Adrenal gland (tissue), 9 donors: ENCODE measurements at regions not wholly inside any gene's neighbourhood (a gene's known extent, or its start where the extent isn't known, plus 50 kb on each side); places are given as distances from the start of the nearest gene placed in this dataset.

Source experiments
- DNase-seq, 7 donors: peaks; one replicate each; pipeline ENCODE4 v3.0.0-alpha.2; 2019 to 2020
- H3K27ac ChIP-seq, 5 donors: fragments of 200-600 bp; sonication (generic) in 4 of 5; 1 replicate in 3 of 5; 2 replicates in 2 of 5; pipeline versions ENCODE4 v1.5.1 to v1.8.0; 2016 to 2020; ENCODE audit warnings: mild to moderate bottlenecking in 1 of 5
- H3K27me3 ChIP-seq: fragments of 200-600 bp; 2 replicates; pipeline ENCODE4 v1.8.0; 2021
- H3K36me3 ChIP-seq, 2 donors: fragments of 200-600 bp; replicated peaks in 1 of 2; 1 replicate in 1 of 2; 2 replicates in 1 of 2; pipeline versions ENCODE4 v1.5.1 to v1.8.0; 2018 to 2022
- H3K4me1 ChIP-seq, 2 donors: fragments of 200-600 bp; replicated peaks in 1 of 2; 1 replicate in 1 of 2; 2 replicates in 1 of 2; pipeline versions ENCODE4 v1.5.1 to v1.8.0; 2018 to 2021
- H3K4me3 ChIP-seq, 4 donors: fragments of 200-600 bp; sonication (generic) in 3 of 4; one replicate each; pipeline ENCODE4 v1.5.1; 2016 to 2018
- H3K9me3 ChIP-seq, 3 donors: fragments of 200-600 bp; sonication (generic) in 1 of 3; replicated peaks in 1 of 3; 1 replicate in 2 of 3; 2 replicates in 1 of 3; pipeline versions ENCODE4 v1.5.1 to v1.8.0; 2016 to 2021
- POLR2A ChIP-seq, 2 donors: fragments of 450-650 bp; IDR thresholded peaks; one replicate each; pipeline ENCODE4 v1.6.1; 2017; ENCODE audit warnings: antibody characterized with exemption in 2 of 2, mild to moderate bottlenecking in 2 of 2, moderate library complexity in 1 of 2
- WGBS, 4 donors: extraction: QIAGEN DNeasy Blood & Tissue Kit in 2 of 4; methylation state at CpG; one replicate each; pipeline versions ENCODE4 v1.1.5 to v1.1.7; 2013 to 2017; 5-methylcytosine and 5-hydroxymethylcytosine counted together
- intact Hi-C, 2 donors: fragments of 100-400 bp; cut with DNase I; formaldehyde crosslinking; loops; one replicate each; pipeline versions ENCODE4 v1.14.1 to v1.15.0; 2022 to 2023
- TF ChIP-seq, protein P1 (sequence below), 6 experiments: fragments of 450-650 bp in 4 of 6; fragments of 200-600 bp in 2 of 6; sonication (generic) in 1 of 6; IDR thresholded peaks; 1 replicate in 5 of 6; 2 replicates in 1 of 6; pipeline versions ENCODE4 v1.5.1 to v1.8.0; 2016 to 2021; ENCODE audit warnings: antibody characterized with exemption in 6 of 6, mild to moderate bottlenecking in 2 of 6, moderate library complexity in 1 of 6
- donor health status: healthy with polysubstance abuse.
- donor health status: Bipolar disorder and iron deficiency.
- donor health status: DM: yes; HTN: yes; CAD: no.
- donor health status: DM: no; HTN: no; CAD: no.
- donor health status: DM: no; HTN: no; CAD: no.

DNA sequence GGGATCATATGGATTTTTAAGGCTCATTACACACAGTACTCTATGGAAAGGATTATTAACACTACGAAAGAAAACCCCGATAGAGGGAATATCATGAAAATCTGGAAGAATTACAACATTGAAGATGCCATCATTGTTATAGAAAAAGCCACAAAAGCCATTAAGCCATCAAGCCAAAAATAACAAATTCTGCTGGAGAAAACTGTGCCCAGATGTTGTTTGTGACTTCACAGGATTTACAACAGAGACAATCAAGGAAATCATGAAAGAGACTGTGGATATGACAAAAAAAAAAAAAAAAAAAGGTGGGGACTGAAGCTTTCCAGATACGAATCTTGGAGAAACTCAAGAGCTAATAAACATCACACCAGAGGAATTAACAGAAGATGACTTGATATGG, 433.8 kb upstream of the CDH6 start:
- intact Hi-C loops = no loop called here
- H3K4me1 ChIP-seq = no peaks in the 10 kb centered on the region
- H3K4me3 ChIP-seq = no peak overlapping the region
- TF ChIP-seq POLR2A (IDR thresholded peaks at IDR 0.05) = no peak
- TF ChIP-seq, protein P1, sequence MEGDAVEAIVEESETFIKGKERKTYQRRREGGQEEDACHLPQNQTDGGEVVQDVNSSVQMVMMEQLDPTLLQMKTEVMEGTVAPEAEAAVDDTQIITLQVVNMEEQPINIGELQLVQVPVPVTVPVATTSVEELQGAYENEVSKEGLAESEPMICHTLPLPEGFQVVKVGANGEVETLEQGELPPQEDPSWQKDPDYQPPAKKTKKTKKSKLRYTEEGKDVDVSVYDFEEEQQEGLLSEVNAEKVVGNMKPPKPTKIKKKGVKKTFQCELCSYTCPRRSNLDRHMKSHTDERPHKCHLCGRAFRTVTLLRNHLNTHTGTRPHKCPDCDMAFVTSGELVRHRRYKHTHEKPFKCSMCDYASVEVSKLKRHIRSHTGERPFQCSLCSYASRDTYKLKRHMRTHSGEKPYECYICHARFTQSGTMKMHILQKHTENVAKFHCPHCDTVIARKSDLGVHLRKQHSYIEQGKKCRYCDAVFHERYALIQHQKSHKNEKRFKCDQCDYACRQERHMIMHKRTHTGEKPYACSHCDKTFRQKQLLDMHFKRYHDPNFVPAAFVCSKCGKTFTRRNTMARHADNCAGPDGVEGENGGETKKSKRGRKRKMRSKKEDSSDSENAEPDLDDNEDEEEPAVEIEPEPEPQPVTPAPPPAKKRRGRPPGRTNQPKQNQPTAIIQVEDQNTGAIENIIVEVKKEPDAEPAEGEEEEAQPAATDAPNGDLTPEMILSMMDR (IDR thresholded peaks at IDR 0.05) = no peak
- no peaks in the 10 kb centered on the region for H3K36me3 ChIP-seq
- no peak overlapping the region for H3K27ac ChIP-seq
- 75 to 89% (median 83%) methylated on average over 3 of the region's 3 CpGs for WGBS, 4 donors
- H3K27me3 ChIP-seq = no peaks in the 10 kb centered on the region
- no peak for DNase-seq
- H3K9me3 ChIP-seq = no peaks in the 10 kb centered on the region

- WGBS, 4 donors = 56 to 71% (median 61%) methylated on average over 2 of the region's 2 CpGs
- Histone ChIP-seq H3K27ac (no peak overlapping the region), H3K36me3 (no peaks in the 10 kb centered on the region), H3K27me3 (no peaks in the 10 kb centered on the region), H3K4me3 (no peak overlapping the region), H3K9me3 (no peaks in the 10 kb centered on the region), H3K4me1 (no peaks in the 10 kb centered on the region)
- no peak for DNase-seq
- intact Hi-C loops = no loop called here
- TF ChIP-seq, protein P1 (IDR thresholded peaks at IDR 0.05) = no peak
- TF ChIP-seq POLR2A (IDR thresholded peaks at IDR 0.05) = no peak
These were observed 441.5 kb upstream of the CDH6 start for GRCh38 chr5:30752015-30752414.

GRCh38 chr5:30749971-30750370, 443.5 kb upstream of the CDH6 start:
- Histone ChIP-seq H3K4me1 (no peaks in the 10 kb centered on the region), H3K27ac (no peak overlapping the region), H3K36me3 (no peaks in the 10 kb centered on the region), H3K9me3 (no peaks in the 10 kb centered on the region), H3K4me3 (no peak overlapping the region), H3K27me3 (no peaks in the 10 kb centered on the region)
- 60 to 80% (median 70%) methylated on average over 2 of the region's 2 CpGs for WGBS, 4 donors
- DNase-seq = no peak
- TF ChIP-seq, protein P1 (IDR thresholded peaks at IDR 0.05) = no peak
- no peak for TF ChIP-seq POLR2A (IDR thresholded peaks at IDR 0.05)
- intact Hi-C loops = no loop called here

GRCh38 chr5:30747412-30747811, 446.1 kb upstream of the CDH6 start:
- no peak for DNase-seq
- WGBS, 4 donors = 70 to 79% (median 75%) methylated on average over 4 of the region's 4 CpGs

More at GRCh38 chr5:30747412-30747811, 446.1 kb upstream of the CDH6 start:
- intact Hi-C loops = no loop called here
- Histone ChIP-seq H3K4me3 (no peak overlapping the region), H3K27me3 (no peaks in the 10 kb centered on the region), H3K27ac (no peak overlapping the region), H3K4me1 (no peaks in the 10 kb centered on the region), H3K36me3 (no peaks in the 10 kb centered on the region), H3K9me3 (no peaks in the 10 kb centered on the region)
- no peak for TF ChIP-seq POLR2A (IDR thresholded peaks at IDR 0.05)
- TF ChIP-seq, protein P1 (IDR thresholded peaks at IDR 0.05) = no peak
